Vagina (tissue), 2 donors: ENCODE measurements at regions not wholly inside any gene's neighbourhood (a gene's known extent, or its start where the extent isn't known, plus 50 kb on each side); places are given as distances from the start of the nearest gene placed in this dataset.

Source experiments
- POLR2A ChIP-seq, 2 donors: fragments of 450-650 bp; IDR thresholded peaks; one replicate each; pipeline ENCODE4 v1.6.1; 2017; ENCODE audit warnings: antibody characterized with exemption in 2 of 2, mild to moderate bottlenecking in 2 of 2, moderate library complexity in 2 of 2
- POLR2AphosphoS5 ChIP-seq, 2 donors: sonication (generic); formaldehyde crosslinking; IDR thresholded peaks; one replicate each; pipeline ENCODE4 v1.9.0; 2017; ENCODE audit warnings: antibody characterized with exemption in 2 of 2, mild to moderate bottlenecking in 2 of 2, low read depth in 1 of 2; ENCODE audit not compliant: insufficient read depth in 1 of 2
- TF ChIP-seq, protein P1 (sequence below), 3 experiments: fragments of 450-650 bp in 2 of 3; fragments of 200-600 bp in 1 of 3; sonication (generic) in 1 of 3; IDR thresholded peaks; one replicate each; pipeline ENCODE4 v1.5.1; 2017 to 2019; ENCODE audit warnings: antibody characterized with exemption in 3 of 3, mild to moderate bottlenecking in 2 of 3, moderate library complexity in 2 of 3

DNA sequence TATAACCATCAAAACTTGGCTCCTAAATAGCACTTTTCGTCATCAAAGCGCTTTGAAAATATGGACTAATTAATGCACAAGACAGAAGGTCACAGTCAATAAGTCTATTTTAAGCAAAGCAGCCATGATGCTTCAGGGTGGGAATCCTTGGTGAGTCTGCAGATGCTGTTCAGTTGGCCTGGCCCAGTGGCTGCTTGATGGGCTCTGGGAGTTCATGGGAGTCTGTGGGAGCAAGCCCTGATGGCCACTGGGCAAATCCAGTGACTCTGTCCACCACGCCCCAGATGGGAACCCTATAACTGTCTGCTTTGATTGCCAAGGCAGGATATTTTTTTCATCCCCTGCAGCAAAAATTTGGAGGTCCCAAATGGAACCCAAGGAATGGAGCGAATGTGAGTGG, 95.7 kb upstream of the CTBP2 start:
- TF ChIP-seq POLR2A (IDR thresholded peaks at IDR 0.05), result no peak
- no peak for TF ChIP-seq POLR2AphosphoS5 (IDR thresholded peaks at IDR 0.05; ENCODE audit: insufficient read depth in 1 of 2, low read depth in 1 of 2)
- TF ChIP-seq, protein P1, sequence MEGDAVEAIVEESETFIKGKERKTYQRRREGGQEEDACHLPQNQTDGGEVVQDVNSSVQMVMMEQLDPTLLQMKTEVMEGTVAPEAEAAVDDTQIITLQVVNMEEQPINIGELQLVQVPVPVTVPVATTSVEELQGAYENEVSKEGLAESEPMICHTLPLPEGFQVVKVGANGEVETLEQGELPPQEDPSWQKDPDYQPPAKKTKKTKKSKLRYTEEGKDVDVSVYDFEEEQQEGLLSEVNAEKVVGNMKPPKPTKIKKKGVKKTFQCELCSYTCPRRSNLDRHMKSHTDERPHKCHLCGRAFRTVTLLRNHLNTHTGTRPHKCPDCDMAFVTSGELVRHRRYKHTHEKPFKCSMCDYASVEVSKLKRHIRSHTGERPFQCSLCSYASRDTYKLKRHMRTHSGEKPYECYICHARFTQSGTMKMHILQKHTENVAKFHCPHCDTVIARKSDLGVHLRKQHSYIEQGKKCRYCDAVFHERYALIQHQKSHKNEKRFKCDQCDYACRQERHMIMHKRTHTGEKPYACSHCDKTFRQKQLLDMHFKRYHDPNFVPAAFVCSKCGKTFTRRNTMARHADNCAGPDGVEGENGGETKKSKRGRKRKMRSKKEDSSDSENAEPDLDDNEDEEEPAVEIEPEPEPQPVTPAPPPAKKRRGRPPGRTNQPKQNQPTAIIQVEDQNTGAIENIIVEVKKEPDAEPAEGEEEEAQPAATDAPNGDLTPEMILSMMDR (IDR thresholded peaks at IDR 0.05), result no peak
